ENCODE measurements at regions not wholly inside any gene's neighbourhood (a gene's known extent, or its start where the extent isn't known, plus 50 kb on each side); places are given as distances from the start of the nearest gene placed in this dataset.

DNA sequence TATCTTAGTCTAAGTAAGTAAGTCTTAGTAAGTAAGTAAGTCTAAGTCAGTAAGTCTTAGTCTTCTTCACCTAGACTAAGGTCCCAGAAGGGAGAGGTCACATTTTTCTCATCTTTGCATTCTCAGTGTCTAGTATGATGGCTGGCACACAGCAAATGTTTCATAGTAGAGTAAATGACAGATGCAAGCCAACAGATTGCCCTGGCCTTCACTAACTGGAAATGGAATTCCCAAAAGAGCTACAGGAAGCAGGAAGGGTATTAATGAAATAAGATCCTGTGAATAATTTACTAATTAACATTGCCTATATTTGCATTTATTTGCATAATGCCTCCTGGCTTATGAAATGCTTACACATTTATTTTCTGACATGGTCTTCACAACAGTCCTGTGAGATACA lies 221.6 kb downstream of the RAD51AP2 start:
- DNase-seq (ENCODE audit: low spot score), result no peak
- in situ Hi-C loops (cut with MboI; ENCODE audit: low sequenced_read_pairs, unreplicated experiment), result no loop called here
- TF ChIP-seq, protein P1, sequence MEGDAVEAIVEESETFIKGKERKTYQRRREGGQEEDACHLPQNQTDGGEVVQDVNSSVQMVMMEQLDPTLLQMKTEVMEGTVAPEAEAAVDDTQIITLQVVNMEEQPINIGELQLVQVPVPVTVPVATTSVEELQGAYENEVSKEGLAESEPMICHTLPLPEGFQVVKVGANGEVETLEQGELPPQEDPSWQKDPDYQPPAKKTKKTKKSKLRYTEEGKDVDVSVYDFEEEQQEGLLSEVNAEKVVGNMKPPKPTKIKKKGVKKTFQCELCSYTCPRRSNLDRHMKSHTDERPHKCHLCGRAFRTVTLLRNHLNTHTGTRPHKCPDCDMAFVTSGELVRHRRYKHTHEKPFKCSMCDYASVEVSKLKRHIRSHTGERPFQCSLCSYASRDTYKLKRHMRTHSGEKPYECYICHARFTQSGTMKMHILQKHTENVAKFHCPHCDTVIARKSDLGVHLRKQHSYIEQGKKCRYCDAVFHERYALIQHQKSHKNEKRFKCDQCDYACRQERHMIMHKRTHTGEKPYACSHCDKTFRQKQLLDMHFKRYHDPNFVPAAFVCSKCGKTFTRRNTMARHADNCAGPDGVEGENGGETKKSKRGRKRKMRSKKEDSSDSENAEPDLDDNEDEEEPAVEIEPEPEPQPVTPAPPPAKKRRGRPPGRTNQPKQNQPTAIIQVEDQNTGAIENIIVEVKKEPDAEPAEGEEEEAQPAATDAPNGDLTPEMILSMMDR (IDR thresholded peaks at IDR 0.05; ENCODE audit: borderline replicate concordance, control extremely low read depth, extremely low read depth, insufficient read depth, missing control alignments), result no peak

GRCh38 chr2:17289669-17290068 lies 228.6 kb downstream of the RAD51AP2 start:
- in situ Hi-C loops (cut with MboI; ENCODE audit: low sequenced_read_pairs, unreplicated experiment), result no loop called here
- TF ChIP-seq, protein P1 (IDR thresholded peaks at IDR 0.05; ENCODE audit: borderline replicate concordance, control extremely low read depth, extremely low read depth, insufficient read depth, missing control alignments), result no peak

GRCh38 chr2:17287183-17287582 lies 231.1 kb downstream of the RAD51AP2 start:
- in situ Hi-C loops (cut with MboI; ENCODE audit: low sequenced_read_pairs, unreplicated experiment), result no loop called here
- TF ChIP-seq, protein P1 (IDR thresholded peaks at IDR 0.05; ENCODE audit: borderline replicate concordance, control extremely low read depth, extremely low read depth, insufficient read depth, missing control alignments), result no peak
- DNase-seq (ENCODE audit: low spot score), result no peak

More at GRCh38 chr2:17289669-17290068, 228.6 kb downstream of the RAD51AP2 start:
- DNase-seq (ENCODE audit: low spot score), result no peak

GRCh38 chr2:17282826-17283225 lies 235.4 kb downstream of the RAD51AP2 start:
- no peak for DNase-seq (ENCODE audit: low spot score)
- TF ChIP-seq, protein P1 (IDR thresholded peaks at IDR 0.05; ENCODE audit: borderline replicate concordance, control extremely low read depth, extremely low read depth, insufficient read depth, missing control alignments), result no peak

GRCh38 chr2:17282245-17282644 lies 236.0 kb downstream of the RAD51AP2 start:
- TF ChIP-seq, protein P1 (IDR thresholded peaks at IDR 0.05; ENCODE audit: borderline replicate concordance, control extremely low read depth, extremely low read depth, insufficient read depth, missing control alignments), result no peak
- no peak for DNase-seq (ENCODE audit: low spot score)
- in situ Hi-C loops (cut with MboI; ENCODE audit: low sequenced_read_pairs, unreplicated experiment), result no loop called here

More at GRCh38 chr2:17282826-17283225, 235.4 kb downstream of the RAD51AP2 start:
- in situ Hi-C loops (cut with MboI; ENCODE audit: low sequenced_read_pairs, unreplicated experiment), result no loop called here

- DNase-seq (ENCODE audit: low spot score), result no peak
- in situ Hi-C loops (cut with MboI; ENCODE audit: low sequenced_read_pairs, unreplicated experiment), result no loop called here
- TF ChIP-seq, protein P1 (IDR thresholded peaks at IDR 0.05; ENCODE audit: borderline replicate concordance, control extremely low read depth, extremely low read depth, insufficient read depth, missing control alignments), result no peak
Observed at GRCh38 chr2:17276220-17276619, 242.0 kb downstream of the RAD51AP2 start.

Data from GM13976 (cell line).